ENCODE measurements at regions not wholly inside any gene's neighbourhood (a gene's known extent, or its start where the extent isn't known, plus 50 kb on each side); places are given as distances from the start of the nearest gene placed in this dataset.
"Not testable (repeated sequence)": the region's sequence is repeated elsewhere in the genome, so short reads cannot be mapped to it uniquely, and the experiment has no call there.

- Histone ChIP-seq H3K9me2 (ENCODE audit: low read depth, low read length) (no peaks in the 10 kb centered on the region), H3K27ac (ENCODE audit: low read depth, low read length, poor library complexity, severe bottlenecking) (no peak overlapping the region), H3F3A (ENCODE audit: insufficient read depth, low read length) (no peaks in the 10 kb centered on the region), H3K4me2 (ENCODE audit: low read length) (no peak overlapping the region), H3K36me3 (ENCODE audit: insufficient read depth, low read length) (peaks cover 3% of the 10 kb centered on the region; the same call in 1 of the 2 replicates), H3K4me1 (ENCODE audit: insufficient read depth, low read length, severe bottlenecking) (peaks cover 6% of the 10 kb centered on the region), H3K9me3 (ENCODE audit: low read length) (0 out of 2 replicates have a peak, but pooled peaks cover 3% of the 10 kb centered on the region), H3K4me3 (ENCODE audit: low read depth, low read length, poor library complexity, severe bottlenecking) (no peak overlapping the region), H3K27me3 (ENCODE audit: insufficient read depth, low read length) (peaks cover 7% of the 10 kb centered on the region; the same call in 1 of the 2 replicates), H4K20me1 (ENCODE audit: insufficient read depth, low read length) (no peaks in the 10 kb centered on the region), H3K79me2 (ENCODE audit: insufficient read depth, low read length) (no peaks in the 10 kb centered on the region), H3K9ac (ENCODE audit: low read length) (no peak overlapping the region), H2AFZ (ENCODE audit: low read length) (no peak overlapping the region)
- TF ChIP-seq EZH2 (IDR thresholded peaks at IDR 0.05; ENCODE audit: borderline replicate concordance, low read length) (no peak), CTCF (IDR thresholded peaks at IDR 0.05; ENCODE audit: low read length) (no peak)
Measured at GRCh38 chr1:148328884-148329283, 154.2 kb downstream of the PPIAL4G start.

GRCh38 chr1:148325031-148325430 lies 158.1 kb downstream of the PPIAL4G start:
- not testable (repeated sequence) for H3K36me3 ChIP-seq (ENCODE audit: insufficient read depth, low read length); H3K4me2 ChIP-seq (ENCODE audit: low read length); H3K27me3 ChIP-seq (ENCODE audit: insufficient read depth, low read length); H4K20me1 ChIP-seq (ENCODE audit: insufficient read depth, low read length); H3K9me2 ChIP-seq (ENCODE audit: low read depth, low read length); H3K4me1 ChIP-seq (ENCODE audit: insufficient read depth, low read length, severe bottlenecking); H3K4me3 ChIP-seq (ENCODE audit: low read depth, low read length, poor library complexity, severe bottlenecking); H3F3A ChIP-seq (ENCODE audit: insufficient read depth, low read length); H3K9me3 ChIP-seq (ENCODE audit: low read length); H3K27ac ChIP-seq (ENCODE audit: low read depth, low read length, poor library complexity, severe bottlenecking); H2AFZ ChIP-seq (ENCODE audit: low read length); H3K79me2 ChIP-seq (ENCODE audit: insufficient read depth, low read length); H3K9ac ChIP-seq (ENCODE audit: low read length)

GRCh38 chr1:148324465-148324864 lies 158.6 kb downstream of the PPIAL4G start:
- not testable (repeated sequence) for H3K27me3 ChIP-seq (ENCODE audit: insufficient read depth, low read length); H3K9me3 ChIP-seq (ENCODE audit: low read length); H3K9ac ChIP-seq (ENCODE audit: low read length); H3K79me2 ChIP-seq (ENCODE audit: insufficient read depth, low read length); H4K20me1 ChIP-seq (ENCODE audit: insufficient read depth, low read length); H3K4me1 ChIP-seq (ENCODE audit: insufficient read depth, low read length, severe bottlenecking); H3F3A ChIP-seq (ENCODE audit: insufficient read depth, low read length); H3K4me2 ChIP-seq (ENCODE audit: low read length); H3K4me3 ChIP-seq (ENCODE audit: low read depth, low read length, poor library complexity, severe bottlenecking); H3K27ac ChIP-seq (ENCODE audit: low read depth, low read length, poor library complexity, severe bottlenecking); H2AFZ ChIP-seq (ENCODE audit: low read length); H3K36me3 ChIP-seq (ENCODE audit: insufficient read depth, low read length); H3K9me2 ChIP-seq (ENCODE audit: low read depth, low read length)

GRCh38 chr1:148320079-148320478 lies 163.0 kb downstream of the PPIAL4G start:
- H3K9me2 ChIP-seq (ENCODE audit: low read depth, low read length); H3K9me3 ChIP-seq (ENCODE audit: low read length); H3K36me3 ChIP-seq (ENCODE audit: insufficient read depth, low read length); H3K27me3 ChIP-seq (ENCODE audit: insufficient read depth, low read length); H3K79me2 ChIP-seq (ENCODE audit: insufficient read depth, low read length); H3K9ac ChIP-seq (ENCODE audit: low read length); H3F3A ChIP-seq (ENCODE audit: insufficient read depth, low read length); H3K4me2 ChIP-seq (ENCODE audit: low read length); H3K4me3 ChIP-seq (ENCODE audit: low read depth, low read length, poor library complexity, severe bottlenecking); H4K20me1 ChIP-seq (ENCODE audit: insufficient read depth, low read length); H3K27ac ChIP-seq (ENCODE audit: low read depth, low read length, poor library complexity, severe bottlenecking); H2AFZ ChIP-seq (ENCODE audit: low read length): not testable (repeated sequence)
- H3K4me1 ChIP-seq (ENCODE audit: insufficient read depth, low read length, severe bottlenecking) = peaks cover 12% of the 10 kb centered on the region

- Histone ChIP-seq H3K79me2 (ENCODE audit: insufficient read depth, low read length) (no peaks in the 10 kb centered on the region), H3K4me1 (ENCODE audit: insufficient read depth, low read length, severe bottlenecking) (peaks cover 12% of the 10 kb centered on the region), H3K27me3 (ENCODE audit: insufficient read depth, low read length) (no peaks in the 10 kb centered on the region), H4K20me1 (ENCODE audit: insufficient read depth, low read length) (no peaks in the 10 kb centered on the region), H3K27ac (ENCODE audit: low read depth, low read length, poor library complexity, severe bottlenecking) (no peak overlapping the region), H3K4me2 (ENCODE audit: low read length) (peak overlapping the region; percentile 89), H3K36me3 (ENCODE audit: insufficient read depth, low read length) (no peaks in the 10 kb centered on the region; the same call in 1 of the 2 replicates), H3K9ac (ENCODE audit: low read length) (peak overlapping the region; percentile 62), H3K9me3 (ENCODE audit: low read length) (no peaks in the 10 kb centered on the region), H3K4me3 (ENCODE audit: low read depth, low read length, poor library complexity, severe bottlenecking) (peak overlapping the region; percentile 57), H3F3A (ENCODE audit: insufficient read depth, low read length) (no peaks in the 10 kb centered on the region), H2AFZ (ENCODE audit: low read length) (no peak overlapping the region), H3K9me2 (ENCODE audit: low read depth, low read length) (no peaks in the 10 kb centered on the region)
- TF ChIP-seq EZH2 (IDR thresholded peaks at IDR 0.05; ENCODE audit: borderline replicate concordance, low read length) (no peak), CTCF (IDR thresholded peaks at IDR 0.05; ENCODE audit: low read length) (no peak)
Measured at GRCh38 chr1:148318904-148319242, 164.2 kb downstream of the PPIAL4G start.
